ENCODE measurements at regions not wholly inside any gene's neighbourhood (a gene's known extent, or its start where the extent isn't known, plus 50 kb on each side); places are given as distances from the start of the nearest gene placed in this dataset.
"Not testable (repeated sequence)": the region's sequence is repeated elsewhere in the genome, so short reads cannot be mapped to it uniquely, and the experiment has no call there.

- TF ChIP-seq CTCF (IDR thresholded peaks at IDR 0.05) = no peak
- no peak for TF ChIP-seq POLR2A (IDR thresholded peaks at IDR 0.05)
- WGBS, 2 donors = 59 to 87% methylated on average over 7 of the region's 7 CpGs
- Histone ChIP-seq H3K27me3 (no peaks in the 10 kb centered on the region), H3K4me1 (no peaks in the 10 kb centered on the region), H3K9me3 (no peaks in the 10 kb centered on the region), H3K27ac (no peak overlapping the region), H3K4me3 (no peak overlapping the region), H3K36me3 (no peaks in the 10 kb centered on the region)
- intact Hi-C loops (cut with DNase I) = no loop called here
- no peak for DNase-seq
These were observed 131.8 kb upstream of the PALS2 start for GRCh38 chr7:24441314-24442027.

GRCh38 chr7:24442170-24442777 is 131.0 kb upstream of the PALS2 start:
- intact Hi-C loops (cut with DNase I) = no loop called here
- Histone ChIP-seq H3K27me3 (no peaks in the 10 kb centered on the region), H3K27ac (no peak overlapping the region), H3K4me3 (no peak overlapping the region), H3K9me3 (no peaks in the 10 kb centered on the region), H3K36me3 (no peaks in the 10 kb centered on the region), H3K4me1 (no peaks in the 10 kb centered on the region)
- 72 to 77% methylated on average over 3 of the region's 4 CpGs for WGBS, 2 donors
- no peak for TF ChIP-seq CTCF (IDR thresholded peaks at IDR 0.05)
- TF ChIP-seq POLR2A (IDR thresholded peaks at IDR 0.05) = no peak
- DNase-seq = no peak

- intact Hi-C loops (cut with DNase I) = no loop called here
- 76 to 77% methylated on average over 11 of the region's 11 CpGs for whole genome bisulfite sequencing, 2 donors
- no peak for DNase-seq
These were observed 128.4 kb upstream of the PALS2 start for GRCh38 chr7:24444666-24445440.

GRCh38 chr7:24448038-24448437 is 125.2 kb upstream of the PALS2 start:
- Histone ChIP-seq H3K4me1 (no peaks in the 10 kb centered on the region), H3K9me3 (no peaks in the 10 kb centered on the region), H3K27ac (no peak overlapping the region), H3K27me3 (no peaks in the 10 kb centered on the region), H3K36me3 (no peaks in the 10 kb centered on the region), H3K4me3 (no peak overlapping the region)
- intact Hi-C loops (cut with DNase I) = no loop called here
- TF ChIP-seq POLR2A (IDR thresholded peaks at IDR 0.05) = no peak
- no peak for TF ChIP-seq CTCF (IDR thresholded peaks at IDR 0.05)
- DNase-seq = no peak
- WGBS, 2 donors = 54 to 62% methylated on average over 4 of the region's 4 CpGs

More at GRCh38 chr7:24444666-24445440, 128.4 kb upstream of the PALS2 start:
- no peaks in the 10 kb centered on the region for H3K27me3 ChIP-seq
- H3K4me3 ChIP-seq = no peak overlapping the region
- no peaks in the 10 kb centered on the region for H3K36me3 ChIP-seq
- no peaks in the 10 kb centered on the region for H3K9me3 ChIP-seq
- TF ChIP-seq POLR2A (IDR thresholded peaks at IDR 0.05) (no peak), CTCF (IDR thresholded peaks at IDR 0.05) (no peak)
- no peak overlapping the region for H3K27ac ChIP-seq
- no peaks in the 10 kb centered on the region for H3K4me1 ChIP-seq

GRCh38 chr7:24449416-24449815 is 123.8 kb upstream of the PALS2 start:
- DNase-seq; H3K27ac ChIP-seq; H3K9me3 ChIP-seq; H3K4me3 ChIP-seq; H3K4me1 ChIP-seq; H3K36me3 ChIP-seq; intact Hi-C loops (cut with DNase I); H3K27me3 ChIP-seq: not testable (repeated sequence)
- WGBS, 2 donors = 74 to 88% methylated on average over 5 of the region's 5 CpGs

All from esophagus squamous epithelium (tissue), 5 donors.